H1 (cell line): ENCODE measurements at regions not wholly inside any gene's neighbourhood (a gene's known extent, or its start where the extent isn't known, plus 50 kb on each side); places are given as distances from the start of the nearest gene placed in this dataset.

Experiments used
- CTCF ChIA-PET: fragments of 300-600 bp; sonication (Branson Sonifier 250); formaldehyde crosslinking; loops from one replicate; lab custom pipeline; 2021; ENCODE audit not compliant: partially characterized antibody; lab: Charles Lee
- POLR2A ChIA-PET: fragments of 300-600 bp; sonication (Branson Sonifier 250); formaldehyde crosslinking; loops from one replicate; lab custom pipeline; 2021; ENCODE audit warnings: inconsistent platforms; ENCODE audit not compliant: partially characterized antibody; lab: Charles Lee
- DNase-seq, 2 experiments: peaks; one replicate each; pipeline versions ENCODE4 v3.0.0 to v3.0.0-alpha.2; 2010 to 2022; ENCODE audit warnings: low spot score in 2 of 2, low read depth in 1 of 2, mixed read lengths in 1 of 2
- FAIRE-seq: peaks from 2 replicates; lab custom pipeline; 2011; peaks lifted over from hg19 to GRCh38; lab: Jason Lieb, UNC
- H2AFZ ChIP-seq: 2 replicates; pipeline ENCODE4 v1.8.1; 2012; ENCODE audit warnings: low read length, inconsistent platforms
- H2AK5ac ChIP-seq: 2 replicates; pipeline ENCODE4 v1.6.1; 2013; ENCODE audit warnings: low read depth, low read length
- H2BK120ac ChIP-seq: replicated peaks from 2 replicates; pipeline ENCODE3; 2013; ENCODE audit warnings: low read depth, low read length, inconsistent platforms
- H2BK12ac ChIP-seq: 2 replicates; pipeline ENCODE4 v1.6.1; 2013; ENCODE audit warnings: low read depth, low read length
- H2BK15ac ChIP-seq: 2 replicates; pipeline ENCODE4 v1.6.1; 2013; ENCODE audit warnings: low read length
- H2BK20ac ChIP-seq: 2 replicates; pipeline ENCODE4 v1.6.1; 2013; ENCODE audit warnings: low read length
- H2BK5ac ChIP-seq: 2 replicates; pipeline ENCODE4 v1.6.1; 2013; ENCODE audit warnings: low read depth, low read length
- H3K14ac ChIP-seq: 2 replicates; pipeline ENCODE4 v1.6.1; 2013; ENCODE audit warnings: inconsistent platforms; ENCODE audit not compliant: insufficient read length
- H3K18ac ChIP-seq: 2 replicates; pipeline ENCODE4 v1.6.1; 2013; ENCODE audit warnings: low read length; ENCODE audit errors: extremely low read depth
- H3K23ac ChIP-seq: 2 replicates; pipeline ENCODE4 v1.6.1; 2013; ENCODE audit warnings: inconsistent platforms; ENCODE audit not compliant: insufficient read length
- H3K23me2 ChIP-seq: 2 replicates; pipeline ENCODE4 v1.6.1; 2013; ENCODE audit warnings: low read depth, low read length
- H3K27ac ChIP-seq: 2 replicates; pipeline ENCODE4 v1.6.1; 2011; ENCODE audit warnings: low read depth, low read length, inconsistent platforms
- H3K27me3 ChIP-seq, 4 experiments: replicated peaks in 1 of 4; 1 replicate in 1 of 4; 2 replicates in 3 of 4; pipeline versions ENCODE4 v1.6.1 to v1.8.1; 2011 to 2013; ENCODE audit warnings: low read length in 3 of 4, mild to moderate bottlenecking in 3 of 4, inconsistent platforms in 2 of 4, mixed read lengths in 2 of 4, moderate library complexity in 1 of 4; ENCODE audit not compliant: control insufficient read depth in 3 of 4, insufficient read depth in 3 of 4; ENCODE audit errors: extremely low read depth in 1 of 4
- H3K36me3 ChIP-seq, 4 experiments: 2 replicates each; pipeline versions ENCODE4 v1.6.1 to v1.8.1; 2011 to 2013; ENCODE audit warnings: mild to moderate bottlenecking in 4 of 4, low read length in 3 of 4, moderate library complexity in 2 of 4, control low read depth in 1 of 4, inconsistent platforms in 1 of 4; ENCODE audit not compliant: insufficient read depth in 4 of 4, control insufficient read depth in 2 of 4
- H3K4ac ChIP-seq: replicated peaks from 2 replicates; pipeline ENCODE3; 2013; ENCODE audit warnings: low read length, low read depth, mixed read lengths, inconsistent platforms; ENCODE audit not compliant: insufficient read length
- H3K4me1 ChIP-seq, 4 experiments: replicated peaks in 1 of 4; 1 replicate in 1 of 4; 2 replicates in 3 of 4; pipeline versions ENCODE4 v1.6.1 to v1.8.1; 2011 to 2013; ENCODE audit warnings: low read length in 3 of 4, inconsistent platforms in 2 of 4, mixed read lengths in 1 of 4; ENCODE audit not compliant: insufficient read depth in 4 of 4, control insufficient read depth in 3 of 4
- H3K4me2 ChIP-seq, 2 experiments: 2 replicates each; pipeline versions ENCODE4 v1.6.1 to v1.8.1; 2011 to 2013; ENCODE audit warnings: low read depth in 2 of 2, low read length in 2 of 2, control low read depth in 1 of 2, inconsistent platforms in 1 of 2, mild to moderate bottlenecking in 1 of 2; ENCODE audit not compliant: insufficient read depth in 1 of 2
- H3K4me3 ChIP-seq, 4 experiments: fragments of 200-600, 300-600 bp in 1 of 4; sonication (generic), shearing (Covaris generic), sonication (Bioruptor Twin) in 1 of 4; 2 replicates each; pipeline versions ENCODE4 v1.5.1 to v1.8.1; 2011 to 2016; ENCODE audit warnings: low read length in 4 of 4, low read depth in 3 of 4, control low read depth in 2 of 4, inconsistent platforms in 2 of 4, mild to moderate bottlenecking in 2 of 4, mixed read lengths in 1 of 4, moderate library complexity in 1 of 4; ENCODE audit not compliant: insufficient read depth in 2 of 4; ENCODE audit errors: extremely low read depth in 1 of 4
- H3K56ac ChIP-seq: replicated peaks from 2 replicates; pipeline ENCODE3; 2013; ENCODE audit warnings: low read depth, mild to moderate bottlenecking, mixed read lengths, low read length, inconsistent platforms; ENCODE audit not compliant: insufficient read length
- H3K79me1 ChIP-seq: 2 replicates; pipeline ENCODE4 v1.6.1; 2013; ENCODE audit warnings: low read depth, low read length, control low read depth
- H3K79me2 ChIP-seq, 2 experiments: 2 replicates each; pipeline versions ENCODE4 v1.6.1 to v1.8.1; 2012 to 2013; ENCODE audit warnings: low read length in 2 of 2, mild to moderate bottlenecking in 2 of 2, inconsistent platforms in 1 of 2; ENCODE audit not compliant: insufficient read depth in 2 of 2, control insufficient read depth in 1 of 2
- H3K9ac ChIP-seq, 4 experiments: replicated peaks in 1 of 4; 1 replicate in 1 of 4; 2 replicates in 3 of 4; pipeline versions ENCODE4 v1.6.1 to v1.8.1; 2011 to 2013; ENCODE audit warnings: low read depth in 3 of 4, low read length in 3 of 4, control low read depth in 2 of 4, mild to moderate bottlenecking in 2 of 4, moderate library complexity in 2 of 4, inconsistent platforms in 1 of 4; ENCODE audit errors: extremely low read depth in 1 of 4
- H3K9me3 ChIP-seq, 2 experiments: 2 replicates each; pipeline versions ENCODE4 v1.6.1 to v1.8.1; 2012 to 2013; ENCODE audit warnings: mild to moderate bottlenecking in 2 of 2, moderate library complexity in 2 of 2, control low read depth in 1 of 2, inconsistent platforms in 1 of 2, low read depth in 1 of 2, low read length in 1 of 2, mixed read lengths in 1 of 2; ENCODE audit not compliant: insufficient read depth in 2 of 2
- H4K20me1 ChIP-seq, 2 experiments: replicated peaks in 1 of 2; 2 replicates each; pipeline versions ENCODE3 to v1.8.1; 2011 to 2013; ENCODE audit warnings: inconsistent platforms in 2 of 2, low read length in 2 of 2, mild to moderate bottlenecking in 1 of 2; ENCODE audit not compliant: insufficient read depth in 2 of 2, control insufficient read depth in 1 of 2
- H4K5ac ChIP-seq: 2 replicates; pipeline ENCODE4 v1.6.1; 2013; ENCODE audit warnings: low read length, low read depth, mixed read lengths, inconsistent platforms; ENCODE audit not compliant: insufficient read length
- H4K8ac ChIP-seq: 2 replicates; pipeline ENCODE4 v1.8.0; 2013; ENCODE audit warnings: mild to moderate bottlenecking, moderate library complexity, low read length, inconsistent platforms; ENCODE audit not compliant: insufficient read depth; ENCODE audit errors: extremely low read depth
- H4K91ac ChIP-seq: replicated peaks from 2 replicates; pipeline ENCODE3; 2013; ENCODE audit warnings: low read length, mixed read lengths, inconsistent platforms; ENCODE audit not compliant: insufficient read length
- BACH1 ChIP-seq: IDR thresholded peaks from 2 replicates; pipeline ENCODE4 v1.6.1; 2012; ENCODE audit warnings: low read length, improper control_type of control experiment
- EGR1 ChIP-seq: IDR thresholded peaks from 2 replicates; pipeline ENCODE4 v1.6.1; 2011; ENCODE audit warnings: low read depth, low read length, borderline replicate concordance

DNA sequence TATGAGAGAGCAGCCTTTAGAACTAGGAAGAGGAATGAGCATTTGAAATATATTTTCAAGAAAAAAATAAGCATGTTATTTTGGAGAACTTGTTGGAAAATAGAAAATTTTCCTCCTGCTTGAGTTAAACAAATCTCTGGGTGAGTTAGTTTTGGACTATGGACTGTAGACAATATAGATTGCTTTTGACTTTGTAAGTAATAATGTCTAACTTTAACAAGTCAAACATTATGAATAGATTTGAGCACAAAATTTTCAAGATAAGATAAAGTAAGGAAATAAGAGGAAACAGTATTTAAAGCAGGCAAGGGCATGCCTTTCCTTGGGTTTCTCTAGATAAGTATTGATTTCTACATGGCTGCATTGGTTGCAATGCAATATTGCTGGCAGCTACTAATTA is 360.8 kb downstream of the LMO4 start:
- no peak overlapping the region for H3K14ac ChIP-seq
- H3K4ac ChIP-seq, result no peak overlapping the region
- peaks cover 4 to 14% (median 11%) of the 10 kb centered on the region in 4 experiments for H3K4me1 ChIP-seq
- H3K56ac ChIP-seq, result no peak overlapping the region
- H4K20me1 ChIP-seq, result no peaks in the 10 kb centered on the region
- H3K23ac ChIP-seq, result no peak overlapping the region
- POLR2A ChIA-PET, result no interaction called here
- H3K79me1 ChIP-seq, result no peaks in the 10 kb centered on the region
- CTCF ChIA-PET, result no interaction called here
- H3K18ac ChIP-seq, result no peak overlapping the region
- no peak overlapping the region for H4K91ac ChIP-seq
- peaks cover 0 to 10% (median 3%) of the 10 kb centered on the region in 4 experiments; a peak in 3 of 7 replicates for H3K27me3 ChIP-seq
- H4K8ac ChIP-seq, result no peak overlapping the region
- no peak overlapping the region for H2BK20ac ChIP-seq
- no peaks in the 10 kb centered on the region for H3K79me2 ChIP-seq
- H3K36me3 ChIP-seq, result no peaks in the 10 kb centered on the region
- no peak overlapping the region for H4K5ac ChIP-seq
- no peak overlapping the region for H2BK120ac ChIP-seq
- H3K9me3 ChIP-seq, result no peaks in the 10 kb centered on the region
- DNase-seq, result no peak
- no peak overlapping the region for H2AFZ ChIP-seq
- no peak overlapping the region for H2BK12ac ChIP-seq
- no peak overlapping the region for H2BK5ac ChIP-seq
- no peak for FAIRE-seq
- no peak overlapping the region for H2AK5ac ChIP-seq
- H3K4me3 ChIP-seq, result no peak overlapping the region
- no peaks in the 10 kb centered on the region for H3K23me2 ChIP-seq
- no peak overlapping the region for H3K4me2 ChIP-seq
- no peak overlapping the region for H3K27ac ChIP-seq
- H2BK15ac ChIP-seq, result no peak overlapping the region
- H3K9ac ChIP-seq, result no peak overlapping the region
- no peak for TF ChIP-seq EGR1
- no peak for TF ChIP-seq BACH1
